Breast epithelium (tissue), 3 donors: ENCODE measurements at regions not wholly inside any gene's neighbourhood (a gene's known extent, or its start where the extent isn't known, plus 50 kb on each side); places are given as distances from the start of the nearest gene placed in this dataset.
"Not testable (repeated sequence)": the region's sequence is repeated elsewhere in the genome, so short reads cannot be mapped to it uniquely, and the experiment has no call there.

Experiments used
- POLR2A ChIP-seq: fragments of 450-650 bp; IDR thresholded peaks from one replicate; pipeline ENCODE4 v1.6.1; 2016; ENCODE audit warnings: antibody characterized with exemption, mild to moderate bottlenecking, moderate library complexity
- POLR2AphosphoS5 ChIP-seq, 3 donors: sonication (generic); formaldehyde crosslinking; IDR thresholded peaks; one replicate each; pipeline ENCODE4 v1.6.1; 2017; ENCODE audit warnings: antibody characterized with exemption in 3 of 3
- TF ChIP-seq, protein P1 (sequence below), 3 donors: fragments of 450-650 bp; IDR thresholded peaks; one replicate each; pipeline ENCODE4 v1.5.1; 2016 to 2017; ENCODE audit warnings: antibody characterized with exemption in 3 of 3, mild to moderate bottlenecking in 3 of 3, moderate library complexity in 3 of 3

DNA sequence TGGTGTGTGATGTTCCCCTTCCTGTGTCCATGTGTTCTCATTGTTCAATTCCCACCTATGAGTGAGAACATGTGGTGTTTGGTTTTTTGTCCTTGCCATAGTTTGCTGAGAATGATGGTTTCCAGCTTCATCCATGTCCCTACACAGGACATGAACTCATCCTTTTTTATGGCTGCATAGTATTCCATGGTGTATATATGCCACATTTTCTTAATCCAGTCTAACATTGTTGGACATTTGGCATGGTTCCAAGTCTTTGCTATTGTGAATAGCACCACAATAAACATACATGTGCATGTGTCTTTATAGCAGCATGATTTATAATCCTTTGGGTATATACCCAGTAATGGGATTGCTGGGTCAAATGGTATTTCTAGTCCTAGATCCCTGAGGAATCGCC lies 340.3 kb downstream of the DLEU7 start:
- TF ChIP-seq, protein P1, sequence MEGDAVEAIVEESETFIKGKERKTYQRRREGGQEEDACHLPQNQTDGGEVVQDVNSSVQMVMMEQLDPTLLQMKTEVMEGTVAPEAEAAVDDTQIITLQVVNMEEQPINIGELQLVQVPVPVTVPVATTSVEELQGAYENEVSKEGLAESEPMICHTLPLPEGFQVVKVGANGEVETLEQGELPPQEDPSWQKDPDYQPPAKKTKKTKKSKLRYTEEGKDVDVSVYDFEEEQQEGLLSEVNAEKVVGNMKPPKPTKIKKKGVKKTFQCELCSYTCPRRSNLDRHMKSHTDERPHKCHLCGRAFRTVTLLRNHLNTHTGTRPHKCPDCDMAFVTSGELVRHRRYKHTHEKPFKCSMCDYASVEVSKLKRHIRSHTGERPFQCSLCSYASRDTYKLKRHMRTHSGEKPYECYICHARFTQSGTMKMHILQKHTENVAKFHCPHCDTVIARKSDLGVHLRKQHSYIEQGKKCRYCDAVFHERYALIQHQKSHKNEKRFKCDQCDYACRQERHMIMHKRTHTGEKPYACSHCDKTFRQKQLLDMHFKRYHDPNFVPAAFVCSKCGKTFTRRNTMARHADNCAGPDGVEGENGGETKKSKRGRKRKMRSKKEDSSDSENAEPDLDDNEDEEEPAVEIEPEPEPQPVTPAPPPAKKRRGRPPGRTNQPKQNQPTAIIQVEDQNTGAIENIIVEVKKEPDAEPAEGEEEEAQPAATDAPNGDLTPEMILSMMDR (IDR thresholded peaks at IDR 0.05), result not testable (repeated sequence)
- TF ChIP-seq POLR2AphosphoS5 (IDR thresholded peaks at IDR 0.05); POLR2A: not testable (repeated sequence)
